Ishikawa (cell line): ENCODE measurements at regions not wholly inside any gene's neighbourhood (a gene's known extent, or its start where the extent isn't known, plus 50 kb on each side); places are given as distances from the start of the nearest gene placed in this dataset.

Experiments
- CEBPB ChIP-seq: IDR thresholded peaks from 2 replicates; pipeline ENCODE4 v1.6.1; 2012
- CREB1 ChIP-seq: IDR thresholded peaks from 2 replicates; pipeline ENCODE4 v1.6.1; 2012; ENCODE audit warnings: low read depth
- EGR1 ChIP-seq: IDR thresholded peaks from 2 replicates; pipeline ENCODE4 v1.6.1; 2012
- EP300 ChIP-seq: IDR thresholded peaks from 2 replicates; pipeline ENCODE4 v1.6.1; 2012; ENCODE audit warnings: borderline replicate concordance
- FOXM1 ChIP-seq: IDR thresholded peaks from 2 replicates; pipeline ENCODE4 v1.6.1; 2012; ENCODE audit warnings: low read depth, borderline replicate concordance
- RAD21 ChIP-seq: IDR thresholded peaks from 2 replicates; pipeline ENCODE4 v1.6.1; 2012; ENCODE audit warnings: low read depth
- TAF1 ChIP-seq: IDR thresholded peaks from 2 replicates; pipeline ENCODE4 v1.6.1; 2012; ENCODE audit warnings: low read depth, mild to moderate bottlenecking
- TCF12 ChIP-seq: IDR thresholded peaks from 2 replicates; pipeline ENCODE4 v1.6.1; 2012; ENCODE audit warnings: low read depth
- TEAD4 ChIP-seq: IDR thresholded peaks from 2 replicates; pipeline ENCODE4 v1.6.1; 2012
- YY1 ChIP-seq: IDR thresholded peaks from 2 replicates; pipeline ENCODE4 v1.6.1; 2012; ENCODE audit warnings: low read depth
- ZBTB7A ChIP-seq: IDR thresholded peaks from 2 replicates; pipeline ENCODE4 v1.6.1; 2012; ENCODE audit warnings: low read depth
- TF ChIP-seq, protein P1 (sequence below): IDR thresholded peaks from 2 replicates; pipeline ENCODE4 v1.6.1; 2012
- TF ChIP-seq, protein P2 (sequence below): IDR thresholded peaks from 2 replicates; pipeline ENCODE4 v1.6.1; 2012
- TF ChIP-seq, protein P3 (sequence below): IDR thresholded peaks from 2 replicates; pipeline ENCODE4 v1.6.1; 2012; ENCODE audit warnings: low read depth, mild to moderate bottlenecking

DNA sequence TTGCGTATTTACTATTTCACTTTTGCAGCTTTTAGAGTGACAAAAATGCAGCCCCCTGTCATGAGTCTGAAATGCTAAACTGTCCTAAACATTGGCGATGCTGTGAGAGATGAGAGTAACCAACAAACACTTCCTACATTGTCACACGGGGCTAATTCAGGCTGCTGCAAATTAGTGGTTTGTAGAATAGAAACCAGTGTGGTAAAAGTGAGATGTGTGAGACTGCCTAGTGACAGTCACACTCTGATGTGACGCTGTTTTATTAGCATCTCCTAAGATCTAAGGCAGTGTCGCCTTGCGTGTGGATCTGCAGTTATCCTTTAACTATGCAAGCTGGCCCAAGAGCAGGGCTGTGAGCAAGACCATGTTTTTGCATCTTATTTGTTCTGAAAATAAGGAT lies 800.2 kb upstream of the TENM3 start:
- TF ChIP-seq CEBPB (no peak), EP300 (no peak), TEAD4 (no peak), TAF1 (no peak), CREB1 (no peak)
- TF ChIP-seq, protein P1, sequence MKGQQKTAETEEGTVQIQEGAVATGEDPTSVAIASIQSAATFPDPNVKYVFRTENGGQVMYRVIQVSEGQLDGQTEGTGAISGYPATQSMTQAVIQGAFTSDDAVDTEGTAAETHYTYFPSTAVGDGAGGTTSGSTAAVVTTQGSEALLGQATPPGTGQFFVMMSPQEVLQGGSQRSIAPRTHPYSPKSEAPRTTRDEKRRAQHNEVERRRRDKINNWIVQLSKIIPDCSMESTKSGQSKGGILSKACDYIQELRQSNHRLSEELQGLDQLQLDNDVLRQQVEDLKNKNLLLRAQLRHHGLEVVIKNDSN, result no peak

DNA sequence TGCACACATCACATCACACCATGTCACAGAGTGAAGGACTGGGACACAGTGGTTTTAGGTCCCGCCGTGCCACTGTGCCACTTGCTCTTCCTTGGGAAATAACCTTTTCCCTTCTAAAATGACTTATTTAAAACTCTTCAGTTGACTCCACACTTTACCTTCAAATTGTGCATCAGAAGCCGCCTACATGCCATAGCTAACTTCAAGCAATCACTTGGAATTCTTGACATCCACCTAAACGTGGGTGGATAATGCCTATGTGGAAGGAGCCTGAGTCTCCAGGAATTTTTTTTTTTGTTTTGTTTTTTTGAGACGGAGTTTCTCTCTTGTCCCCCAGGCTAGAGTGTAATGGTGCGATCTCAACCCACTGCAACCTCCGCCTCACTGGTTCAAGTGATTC lies 777.4 kb upstream of the TENM3 start:
- TF ChIP-seq TAF1, result no peak
- TF ChIP-seq, protein P1, result no peak

DNA sequence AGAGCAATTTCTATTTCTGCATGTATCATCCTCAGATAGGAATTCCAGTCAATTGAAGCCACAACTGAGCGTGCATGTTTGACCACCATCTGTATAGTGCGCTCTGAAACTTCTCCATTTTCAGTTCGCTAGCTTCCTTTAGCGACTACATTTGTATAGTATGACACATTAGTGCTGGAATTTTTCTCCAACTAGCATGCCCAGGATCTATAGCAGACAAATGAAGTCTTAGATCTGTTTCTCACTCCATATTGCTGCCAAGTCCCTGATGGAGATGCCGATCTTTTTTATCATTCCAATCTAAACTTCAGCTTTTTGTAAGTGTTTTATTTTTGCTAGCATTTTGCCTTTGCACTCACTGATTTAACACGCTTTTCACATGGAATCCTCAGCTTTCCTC lies 774.8 kb upstream of the TENM3 start:
- TF ChIP-seq, protein P2, sequence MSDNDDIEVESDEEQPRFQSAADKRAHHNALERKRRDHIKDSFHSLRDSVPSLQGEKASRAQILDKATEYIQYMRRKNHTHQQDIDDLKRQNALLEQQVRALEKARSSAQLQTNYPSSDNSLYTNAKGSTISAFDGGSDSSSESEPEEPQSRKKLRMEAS, result no peak
- no peak for TF ChIP-seq YY1
- TF ChIP-seq CEBPB, result no peak
- no peak for TF ChIP-seq FOXM1
- TF ChIP-seq, protein P3, sequence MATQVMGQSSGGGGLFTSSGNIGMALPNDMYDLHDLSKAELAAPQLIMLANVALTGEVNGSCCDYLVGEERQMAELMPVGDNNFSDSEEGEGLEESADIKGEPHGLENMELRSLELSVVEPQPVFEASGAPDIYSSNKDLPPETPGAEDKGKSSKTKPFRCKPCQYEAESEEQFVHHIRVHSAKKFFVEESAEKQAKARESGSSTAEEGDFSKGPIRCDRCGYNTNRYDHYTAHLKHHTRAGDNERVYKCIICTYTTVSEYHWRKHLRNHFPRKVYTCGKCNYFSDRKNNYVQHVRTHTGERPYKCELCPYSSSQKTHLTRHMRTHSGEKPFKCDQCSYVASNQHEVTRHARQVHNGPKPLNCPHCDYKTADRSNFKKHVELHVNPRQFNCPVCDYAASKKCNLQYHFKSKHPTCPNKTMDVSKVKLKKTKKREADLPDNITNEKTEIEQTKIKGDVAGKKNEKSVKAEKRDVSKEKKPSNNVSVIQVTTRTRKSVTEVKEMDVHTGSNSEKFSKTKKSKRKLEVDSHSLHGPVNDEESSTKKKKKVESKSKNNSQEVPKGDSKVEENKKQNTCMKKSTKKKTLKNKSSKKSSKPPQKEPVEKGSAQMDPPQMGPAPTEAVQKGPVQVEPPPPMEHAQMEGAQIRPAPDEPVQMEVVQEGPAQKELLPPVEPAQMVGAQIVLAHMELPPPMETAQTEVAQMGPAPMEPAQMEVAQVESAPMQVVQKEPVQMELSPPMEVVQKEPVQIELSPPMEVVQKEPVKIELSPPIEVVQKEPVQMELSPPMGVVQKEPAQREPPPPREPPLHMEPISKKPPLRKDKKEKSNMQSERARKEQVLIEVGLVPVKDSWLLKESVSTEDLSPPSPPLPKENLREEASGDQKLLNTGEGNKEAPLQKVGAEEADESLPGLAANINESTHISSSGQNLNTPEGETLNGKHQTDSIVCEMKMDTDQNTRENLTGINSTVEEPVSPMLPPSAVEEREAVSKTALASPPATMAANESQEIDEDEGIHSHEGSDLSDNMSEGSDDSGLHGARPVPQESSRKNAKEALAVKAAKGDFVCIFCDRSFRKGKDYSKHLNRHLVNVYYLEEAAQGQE, result no peak
- TF ChIP-seq CREB1, result no peak
- TF ChIP-seq EGR1, result no peak
- no peak for TF ChIP-seq TCF12
- TF ChIP-seq ZBTB7A, result no peak
- TF ChIP-seq, protein P1, result no peak
- no peak for TF ChIP-seq TEAD4
- no peak for TF ChIP-seq TAF1

DNA sequence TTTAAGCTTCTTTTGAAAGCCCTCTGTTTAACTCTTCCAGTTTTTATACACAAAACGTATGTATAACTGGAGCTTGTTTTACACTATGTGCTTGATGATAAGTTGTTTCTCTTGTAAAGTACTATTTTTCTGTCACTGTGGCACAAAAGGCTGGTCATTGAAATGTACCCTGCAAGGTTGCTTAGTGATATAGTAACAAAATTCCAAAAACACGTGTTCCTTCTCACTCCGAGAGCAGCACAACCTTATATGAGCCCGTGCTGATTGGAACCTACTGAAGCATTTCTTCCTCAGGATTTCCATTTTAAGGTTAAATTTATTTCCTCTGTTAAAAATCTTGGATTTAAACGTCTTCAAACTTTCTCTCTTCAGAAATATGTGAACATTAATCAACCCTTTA lies 772.9 kb upstream of the TENM3 start:
- TF ChIP-seq ZBTB7A (no peak), CEBPB (no peak), EP300 (no peak), TEAD4 (no peak), CREB1 (no peak), TAF1 (no peak), TCF12 (no peak), YY1 (no peak), RAD21 (no peak), EGR1 (no peak), FOXM1 (no peak)
- TF ChIP-seq, protein P1, result no peak
- TF ChIP-seq, protein P3, result no peak
- TF ChIP-seq, protein P2, result no peak

DNA sequence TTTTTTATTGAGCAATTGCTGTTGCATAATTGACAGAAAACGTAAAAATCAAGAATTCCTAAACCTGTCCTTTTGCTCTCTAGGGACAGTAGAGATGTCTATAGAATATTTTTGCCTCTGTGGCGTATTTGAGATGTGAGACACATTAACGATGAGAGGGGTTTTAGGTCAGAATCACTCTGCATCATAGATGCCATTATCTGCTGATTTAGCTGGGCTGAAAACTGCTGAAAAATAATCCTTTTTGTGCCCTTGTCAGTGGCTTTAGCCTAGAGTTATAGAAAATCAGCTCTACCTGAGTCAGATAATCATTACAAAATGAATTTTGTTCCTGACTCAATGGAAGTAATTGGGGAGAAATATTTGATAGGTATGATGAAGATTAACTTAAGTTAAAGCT lies 767.8 kb upstream of the TENM3 start:
- TF ChIP-seq CEBPB (no peak), TCF12 (no peak), FOXM1 (no peak), EGR1 (no peak)
- TF ChIP-seq, protein P1, result no peak

DNA sequence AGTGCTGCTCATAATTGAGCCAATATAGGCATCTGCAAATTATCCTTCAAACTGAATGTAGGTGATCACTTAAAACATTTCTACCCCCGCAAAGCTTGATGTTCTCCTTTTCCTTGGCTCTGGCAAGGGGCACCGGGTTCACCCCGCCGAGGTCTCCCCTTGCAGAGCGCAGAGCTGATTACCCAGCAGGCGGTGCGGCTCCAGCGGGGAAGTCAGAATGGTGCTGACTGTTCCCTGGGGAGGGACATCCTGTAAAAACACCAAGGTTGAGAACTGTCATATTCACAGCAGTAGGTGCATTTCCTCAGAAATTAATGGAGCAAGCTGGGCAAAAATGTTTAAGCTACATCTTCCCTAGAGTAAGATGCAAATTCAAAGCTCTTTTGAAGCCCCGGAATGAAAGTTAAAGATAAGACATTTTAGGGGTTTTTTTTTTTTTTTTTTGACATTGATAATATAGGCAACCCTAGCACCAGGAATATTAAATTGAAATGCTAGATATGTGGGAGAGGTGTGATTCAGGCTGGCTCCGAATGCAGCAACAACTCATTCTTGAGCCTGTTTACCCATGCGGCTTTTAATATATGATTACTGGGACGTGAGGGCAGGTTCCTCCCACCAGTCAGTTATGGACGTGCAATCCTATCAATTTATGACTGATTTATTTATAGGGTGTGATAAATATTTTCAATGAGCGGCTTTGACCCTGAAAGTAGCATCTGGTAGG lies 767.3 kb upstream of the TENM3 start:
- TF ChIP-seq EGR1, result no peak
